Globus pallidus (tissue), 1 donor: ENCODE measurements at regions not wholly inside any gene's neighbourhood (a gene's known extent, or its start where the extent isn't known, plus 50 kb on each side); places are given as distances from the start of the nearest gene placed in this dataset.
"Not testable (repeated sequence)": the region's sequence is repeated elsewhere in the genome, so short reads cannot be mapped to it uniquely, and the experiment has no call there.

Experiments
- DNase-seq: peaks from one replicate; pipeline ENCODE4 v3.0.0-alpha.2; 2015; ENCODE audit warnings: low spot score

- DNase-seq: no peak
Observed at GRCh38 chr14:58887931-58888330, 250.2 kb downstream of the DACT1 start.

GRCh38 chr14:58898655-58899316, 261.0 kb downstream of the DACT1 start:
- no peak for DNase-seq

- no peak for DNase-seq
Observed at GRCh38 chr14:58899317-58899713, 261.6 kb downstream of the DACT1 start.

GRCh38 chr14:58901826-58902225, 264.1 kb downstream of the DACT1 start:
- DNase-seq: no peak

GRCh38 chr14:58904776-58905175, 267.0 kb downstream of the DACT1 start:
- DNase-seq: no peak

GRCh38 chr14:58907803-58908202, 270.0 kb downstream of the DACT1 start:
- DNase-seq: no peak

- no peak for DNase-seq
Observed at GRCh38 chr14:58912287-58912686, 274.5 kb downstream of the DACT1 start.

GRCh38 chr14:58912799-58913432, 275.2 kb downstream of the DACT1 start:
- DNase-seq: no peak

- no peak for DNase-seq
Observed at GRCh38 chr14:58914279-58914855, 274.1 kb upstream of the DAAM1 start.

GRCh38 chr14:58915646-58916045, 272.8 kb upstream of the DAAM1 start:
- DNase-seq: no peak

- DNase-seq: no peak
Observed at GRCh38 chr14:58918066-58918738, 270.3 kb upstream of the DAAM1 start.

- DNase-seq: no peak
Observed at GRCh38 chr14:58919217-58919616, 269.2 kb upstream of the DAAM1 start.

- DNase-seq: no peak
Observed at GRCh38 chr14:58920230-58920629, 268.2 kb upstream of the DAAM1 start.

GRCh38 chr14:58922201-58922940, 266.1 kb upstream of the DAAM1 start:
- DNase-seq: not testable (repeated sequence)

- no peak for DNase-seq
Observed at GRCh38 chr14:58923751-58924405, 264.6 kb upstream of the DAAM1 start.

- no peak for DNase-seq
Observed at GRCh38 chr14:58941629-58942028, 246.8 kb upstream of the DAAM1 start.

GRCh38 chr14:58942516-58942915, 246.0 kb upstream of the DAAM1 start:
- DNase-seq: no peak

- no peak for DNase-seq
Observed at GRCh38 chr14:58944343-58944967, 244.0 kb upstream of the DAAM1 start.

GRCh38 chr14:58944968-58945356, 243.5 kb upstream of the DAAM1 start:
- DNase-seq: no peak

GRCh38 chr14:58946431-58946830, 242.0 kb upstream of the DAAM1 start:
- no peak for DNase-seq

GRCh38 chr14:58947156-58947555, 241.3 kb upstream of the DAAM1 start:
- DNase-seq: no peak
